ENCODE measurements at regions not wholly inside any gene's neighbourhood (a gene's known extent, or its start where the extent isn't known, plus 50 kb on each side); places are given as distances from the start of the nearest gene placed in this dataset.

- Mint-ChIP-seq H3K4me1 (no peaks in the 10 kb centered on the region), H3K27me3 (no peaks in the 10 kb centered on the region), H3K27ac (no peak overlapping the region), H3K9me3 (ENCODE audit: insufficient read depth) (peaks cover 2% of the 10 kb centered on the region), H3K4me3 (no peak overlapping the region)
- Histone ChIP-seq H3K9ac (ENCODE audit: low read length) (no peak overlapping the region), H3K9me3 (ENCODE audit: control extremely low read depth in 1 of 3, control insufficient read depth in 2 of 3, insufficient read depth in 1 of 3, low read length in 2 of 3) (peaks cover 0 to 3% (median 0%) of the 10 kb centered on the region in 3 donors), H3K4me3 (ENCODE audit: control extremely low read depth in 1 of 5, extremely low read depth in 1 of 5, insufficient read depth in 1 of 5, low read depth in 2 of 5, low read length in 4 of 5) (no peak overlapping the region), H3K79me2 (ENCODE audit: control insufficient read depth, insufficient read depth, low read length) (no peaks in the 10 kb centered on the region), H3K27ac (ENCODE audit: low read length in 2 of 2) (no peak overlapping the region), H3K27me3 (replicated peaks in 1 of 4; ENCODE audit: control extremely low read depth in 1 of 4, control insufficient read depth in 3 of 4, insufficient read depth in 4 of 4, low read length in 3 of 4) (no peaks in the 10 kb centered on the region), H3K4me1 (ENCODE audit: control insufficient read depth in 2 of 2, insufficient read depth in 2 of 2, low read length in 2 of 2) (no peaks in the 10 kb centered on the region), H2AFZ (ENCODE audit: insufficient read depth, low read depth, low read length, poor library complexity, severe bottlenecking) (no peak overlapping the region), H3K4me2 (replicated peaks; ENCODE audit: low read depth, low read length, poor library complexity, severe bottlenecking) (no peak overlapping the region), H3K36me3 (replicated peaks in 1 of 2; ENCODE audit: control extremely low read depth in 1 of 2, control insufficient read depth in 1 of 2, extremely low read depth in 1 of 2, insufficient read depth in 2 of 2, low read length in 1 of 2) (no peaks in the 10 kb centered on the region), H4K20me1 (ENCODE audit: control insufficient read depth, insufficient read depth, low read length, poor library complexity, severe bottlenecking) (no peaks in the 10 kb centered on the region)
- CTCF ChIA-PET: no interaction called here
- ATAC-seq (ENCODE audit: low read depth) (no peak), DNase-seq (no peak)
- WGBS (ENCODE audit: insufficient coverage): no CpG with 5 or more reads among the region's 2 CpGs
- intact Hi-C loops (cut with micrococcal nuclease): no loop called here
- POLR2A ChIA-PET: no interaction called here
- TF ChIP-seq, protein P1, sequence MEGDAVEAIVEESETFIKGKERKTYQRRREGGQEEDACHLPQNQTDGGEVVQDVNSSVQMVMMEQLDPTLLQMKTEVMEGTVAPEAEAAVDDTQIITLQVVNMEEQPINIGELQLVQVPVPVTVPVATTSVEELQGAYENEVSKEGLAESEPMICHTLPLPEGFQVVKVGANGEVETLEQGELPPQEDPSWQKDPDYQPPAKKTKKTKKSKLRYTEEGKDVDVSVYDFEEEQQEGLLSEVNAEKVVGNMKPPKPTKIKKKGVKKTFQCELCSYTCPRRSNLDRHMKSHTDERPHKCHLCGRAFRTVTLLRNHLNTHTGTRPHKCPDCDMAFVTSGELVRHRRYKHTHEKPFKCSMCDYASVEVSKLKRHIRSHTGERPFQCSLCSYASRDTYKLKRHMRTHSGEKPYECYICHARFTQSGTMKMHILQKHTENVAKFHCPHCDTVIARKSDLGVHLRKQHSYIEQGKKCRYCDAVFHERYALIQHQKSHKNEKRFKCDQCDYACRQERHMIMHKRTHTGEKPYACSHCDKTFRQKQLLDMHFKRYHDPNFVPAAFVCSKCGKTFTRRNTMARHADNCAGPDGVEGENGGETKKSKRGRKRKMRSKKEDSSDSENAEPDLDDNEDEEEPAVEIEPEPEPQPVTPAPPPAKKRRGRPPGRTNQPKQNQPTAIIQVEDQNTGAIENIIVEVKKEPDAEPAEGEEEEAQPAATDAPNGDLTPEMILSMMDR (IDR thresholded peaks at IDR 0.05): no peak
- no peak for TF ChIP-seq EZH2 (IDR thresholded peaks at IDR 0.05; ENCODE audit: borderline replicate concordance, insufficient read depth, low read depth, low read length, poor library complexity, severe bottlenecking)
Observed at GRCh38 chr2:13495051-13495450, 778.3 kb downstream of the TRIB2 start.

DNA sequence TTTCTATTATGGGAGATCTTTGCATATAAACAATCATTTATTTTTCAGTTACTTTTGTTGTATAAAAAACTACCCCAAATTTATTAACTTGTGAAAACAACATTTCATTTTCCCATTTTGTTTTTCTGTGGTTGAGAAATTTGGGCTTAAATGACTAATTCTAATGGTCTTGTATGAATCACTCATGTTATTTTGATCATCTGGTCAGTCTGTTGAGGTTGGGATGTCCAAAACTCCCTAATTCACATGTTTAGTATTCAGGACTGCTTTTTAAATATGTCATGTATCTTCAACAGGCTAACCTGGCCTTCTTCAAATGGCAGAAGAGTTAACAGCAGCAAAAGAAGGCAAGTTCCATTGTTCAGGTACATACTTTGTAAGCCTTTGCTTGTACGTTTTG, 788.1 kb downstream of the TRIB2 start:
- Histone ChIP-seq H3K27me3 (replicated peaks in 1 of 4; ENCODE audit: control extremely low read depth in 1 of 4, control insufficient read depth in 3 of 4, insufficient read depth in 4 of 4, low read length in 3 of 4) (no peaks in the 10 kb centered on the region), H3K4me3 (ENCODE audit: control extremely low read depth in 1 of 5, extremely low read depth in 1 of 5, insufficient read depth in 1 of 5, low read depth in 2 of 5, low read length in 4 of 5) (no peak overlapping the region), H3K79me2 (ENCODE audit: control insufficient read depth, insufficient read depth, low read length) (no peaks in the 10 kb centered on the region), H4K20me1 (ENCODE audit: control insufficient read depth, insufficient read depth, low read length, poor library complexity, severe bottlenecking) (no peaks in the 10 kb centered on the region), H3K4me2 (replicated peaks; ENCODE audit: low read depth, low read length, poor library complexity, severe bottlenecking) (no peak overlapping the region), H2AFZ (ENCODE audit: insufficient read depth, low read depth, low read length, poor library complexity, severe bottlenecking) (no peak overlapping the region), H3K27ac (ENCODE audit: low read length in 2 of 2) (no peak overlapping the region), H3K4me1 (ENCODE audit: control insufficient read depth in 2 of 2, insufficient read depth in 2 of 2, low read length in 2 of 2) (no peaks in the 10 kb centered on the region), H3K9me3 (ENCODE audit: control extremely low read depth in 1 of 3, control insufficient read depth in 2 of 3, insufficient read depth in 1 of 3, low read length in 2 of 3) (peaks cover 0 to 2% (median 0%) of the 10 kb centered on the region in 3 donors), H3K9ac (ENCODE audit: low read length) (no peak overlapping the region), H3K36me3 (replicated peaks in 1 of 2; ENCODE audit: control extremely low read depth in 1 of 2, control insufficient read depth in 1 of 2, extremely low read depth in 1 of 2, insufficient read depth in 2 of 2, low read length in 1 of 2) (no peaks in the 10 kb centered on the region)
- Mint-ChIP-seq H3K27me3 (no peaks in the 10 kb centered on the region), H3K4me1 (no peaks in the 10 kb centered on the region), H3K27ac (no peak overlapping the region), H3K9me3 (ENCODE audit: insufficient read depth) (peaks cover 2% of the 10 kb centered on the region), H3K4me3 (no peak overlapping the region)
- POLR2A ChIA-PET: no interaction called here
- intact Hi-C loops (cut with micrococcal nuclease): no loop called here
- WGBS (ENCODE audit: insufficient coverage): no CpG with 5 or more reads among the region's 1 CpG
- CTCF ChIA-PET: no interaction called here
- no peak for TF ChIP-seq EZH2 (IDR thresholded peaks at IDR 0.05; ENCODE audit: borderline replicate concordance, insufficient read depth, low read depth, low read length, poor library complexity, severe bottlenecking)
- TF ChIP-seq, protein P1 (IDR thresholded peaks at IDR 0.05): no peak
- DNase-seq (no peak), ATAC-seq (ENCODE audit: low read depth) (no peak)

Measured in B cell (primary cell).